Thymus (tissue), 11 donors: ENCODE measurements at regions not wholly inside any gene's neighbourhood (a gene's known extent, or its start where the extent isn't known, plus 50 kb on each side); places are given as distances from the start of the nearest gene placed in this dataset.

Experiments used
- DNase-seq, 9 donors: peaks; one replicate each; pipeline ENCODE4 v3.0.0-alpha.2; 2013; ENCODE audit warnings: low spot score in 9 of 9, low read depth in 6 of 9, missing footprints in 1 of 9
- H3K27ac ChIP-seq, 2 donors: one replicate each; pipeline ENCODE4 v1.5.1; 2013; ENCODE audit warnings: control low read depth in 1 of 2, low read depth in 1 of 2, low read length in 1 of 2, mild to moderate bottlenecking in 1 of 2, moderate library complexity in 1 of 2
- H3K27me3 ChIP-seq, 2 donors: one replicate each; pipeline ENCODE4 v1.5.1; 2013; ENCODE audit warnings: low read length in 1 of 2; ENCODE audit not compliant: control insufficient read depth in 2 of 2, insufficient read depth in 1 of 2
- H3K36me3 ChIP-seq, 2 donors: one replicate each; pipeline ENCODE4 v1.5.1; 2013; ENCODE audit warnings: low read length in 1 of 2, mild to moderate bottlenecking in 1 of 2, moderate library complexity in 1 of 2; ENCODE audit not compliant: control insufficient read depth in 2 of 2, insufficient read depth in 2 of 2
- H3K4me1 ChIP-seq, 2 donors: one replicate each; pipeline ENCODE4 v1.5.1; 2013; ENCODE audit warnings: low read length in 2 of 2; ENCODE audit not compliant: control insufficient read depth in 2 of 2, insufficient read depth in 2 of 2
- H3K4me3 ChIP-seq, 2 donors: one replicate each; pipeline ENCODE4 v1.5.1; 2013; ENCODE audit warnings: low read length in 2 of 2, control low read depth in 1 of 2, mild to moderate bottlenecking in 1 of 2
- H3K9me3 ChIP-seq, 2 donors: one replicate each; pipeline ENCODE4 v1.5.1; 2013; ENCODE audit warnings: low read length in 1 of 2, mild to moderate bottlenecking in 1 of 2; ENCODE audit not compliant: control insufficient read depth in 2 of 2, insufficient read depth in 1 of 2
- WGBS: extraction: QIAGEN DNeasy Blood & Tissue Kit; methylation state at CpG from one replicate; pipeline ENCODE4 v1.1.7; 2013; 5-methylcytosine and 5-hydroxymethylcytosine counted together
- donor health status: healthy.

- H3K4me3 ChIP-seq, result no peak overlapping the region
- no peaks in the 10 kb centered on the region for H3K36me3 ChIP-seq
- no peak overlapping the region for H3K27ac ChIP-seq
- 88% methylated on average over 2 of the region's 2 CpGs for WGBS
- no peaks in the 10 kb centered on the region for H3K9me3 ChIP-seq
- H3K4me1 ChIP-seq, result no peaks in the 10 kb centered on the region
- no peak for DNase-seq
- H3K27me3 ChIP-seq, result no peaks in the 10 kb centered on the region
Observed at GRCh38 chrX:145751943-145752342, 65.7 kb upstream of the SLITRK2 start.
